Suprapubic skin (tissue), 4 donors: ENCODE measurements at regions not wholly inside any gene's neighbourhood (a gene's known extent, or its start where the extent isn't known, plus 50 kb on each side); places are given as distances from the start of the nearest gene placed in this dataset.

Source experiments
- DNase-seq, 2 donors: peaks; one replicate each; pipeline ENCODE4 v3.0.0-alpha.2; 2019; ENCODE audit warnings: low spot score in 2 of 2
- H3K27ac ChIP-seq: fragments of 200-600 bp; sonication (generic); one replicate; pipeline ENCODE4 v1.5.1; 2019
- H3K27me3 ChIP-seq: fragments of 200-600 bp; sonication (generic); one replicate; pipeline ENCODE4 v1.5.1; 2019
- H3K36me3 ChIP-seq: fragments of 200-600 bp; sonication (generic); one replicate; pipeline ENCODE4 v1.5.1; 2019
- H3K4me1 ChIP-seq: fragments of 200-600 bp; sonication (generic); one replicate; pipeline ENCODE4 v1.5.1; 2019
- H3K4me3 ChIP-seq: fragments of 200-600 bp; sonication (generic); one replicate; pipeline ENCODE4 v1.5.1; 2019; ENCODE audit warnings: mild to moderate bottlenecking
- H3K9me3 ChIP-seq: fragments of 200-600 bp; sonication (generic); one replicate; pipeline ENCODE4 v1.5.1; 2019
- EP300 ChIP-seq: sonication (generic); formaldehyde crosslinking; IDR thresholded peaks from one replicate; pipeline ENCODE4 v1.6.1; 2017; ENCODE audit warnings: antibody characterized with exemption
- POLR2A ChIP-seq, 2 donors: fragments of 450-650 bp; IDR thresholded peaks; one replicate each; pipeline ENCODE4 v1.6.1; 2017; ENCODE audit warnings: antibody characterized with exemption in 2 of 2, mild to moderate bottlenecking in 2 of 2, moderate library complexity in 2 of 2
- POLR2AphosphoS5 ChIP-seq, 3 donors: sonication (generic); formaldehyde crosslinking; IDR thresholded peaks; one replicate each; pipeline ENCODE4 v1.6.1; 2017; ENCODE audit warnings: antibody characterized with exemption in 3 of 3
- WGBS: methylation state at CpG from one replicate; pipeline ENCODE4 v1.1.5; 2018; 5-methylcytosine and 5-hydroxymethylcytosine counted together
- TF ChIP-seq, protein P1 (sequence below), 2 donors: fragments of 200-600 bp in 1 of 2; fragments of 450-650 bp in 1 of 2; sonication (generic) in 1 of 2; IDR thresholded peaks; one replicate each; pipeline ENCODE4 v1.5.1; 2016 to 2019; ENCODE audit warnings: antibody characterized with exemption in 2 of 2, mild to moderate bottlenecking in 1 of 2, moderate library complexity in 1 of 2

DNA sequence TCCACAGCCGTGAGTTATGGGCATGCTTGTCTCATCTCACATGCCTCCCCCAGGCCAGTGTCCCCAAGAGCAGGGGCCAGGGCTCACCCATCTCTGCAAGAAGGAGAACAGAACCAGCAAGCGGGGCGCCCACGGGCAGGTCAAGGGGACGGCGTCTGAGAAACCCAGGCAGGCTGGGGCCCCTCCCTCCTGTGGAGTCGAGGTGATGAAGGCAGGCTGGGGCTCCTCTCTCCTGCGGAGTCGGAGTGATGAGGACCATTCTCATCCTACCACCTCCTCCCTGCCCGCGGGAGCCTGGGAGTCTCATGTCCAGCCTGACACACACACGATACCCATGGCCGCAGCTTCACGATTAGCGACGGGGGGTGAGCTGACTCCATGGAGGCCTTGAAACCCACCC lies 141.9 kb downstream of the CTTN start:
- WGBS, result 93% methylated on average over 15 of the region's 16 CpGs
- H3K4me3 ChIP-seq, result no peak overlapping the region
- no peaks in the 10 kb centered on the region for H3K9me3 ChIP-seq
- DNase-seq, result no peak
- no peak overlapping the region for H3K27ac ChIP-seq
- no peak for TF ChIP-seq POLR2AphosphoS5 (IDR thresholded peaks at IDR 0.05)
- no peak for TF ChIP-seq EP300
- TF ChIP-seq, protein P1, sequence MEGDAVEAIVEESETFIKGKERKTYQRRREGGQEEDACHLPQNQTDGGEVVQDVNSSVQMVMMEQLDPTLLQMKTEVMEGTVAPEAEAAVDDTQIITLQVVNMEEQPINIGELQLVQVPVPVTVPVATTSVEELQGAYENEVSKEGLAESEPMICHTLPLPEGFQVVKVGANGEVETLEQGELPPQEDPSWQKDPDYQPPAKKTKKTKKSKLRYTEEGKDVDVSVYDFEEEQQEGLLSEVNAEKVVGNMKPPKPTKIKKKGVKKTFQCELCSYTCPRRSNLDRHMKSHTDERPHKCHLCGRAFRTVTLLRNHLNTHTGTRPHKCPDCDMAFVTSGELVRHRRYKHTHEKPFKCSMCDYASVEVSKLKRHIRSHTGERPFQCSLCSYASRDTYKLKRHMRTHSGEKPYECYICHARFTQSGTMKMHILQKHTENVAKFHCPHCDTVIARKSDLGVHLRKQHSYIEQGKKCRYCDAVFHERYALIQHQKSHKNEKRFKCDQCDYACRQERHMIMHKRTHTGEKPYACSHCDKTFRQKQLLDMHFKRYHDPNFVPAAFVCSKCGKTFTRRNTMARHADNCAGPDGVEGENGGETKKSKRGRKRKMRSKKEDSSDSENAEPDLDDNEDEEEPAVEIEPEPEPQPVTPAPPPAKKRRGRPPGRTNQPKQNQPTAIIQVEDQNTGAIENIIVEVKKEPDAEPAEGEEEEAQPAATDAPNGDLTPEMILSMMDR (IDR thresholded peaks at IDR 0.05), result no peak
- TF ChIP-seq POLR2A (IDR thresholded peaks at IDR 0.05), result no peak
- no peaks in the 10 kb centered on the region for H3K36me3 ChIP-seq
- H3K4me1 ChIP-seq, result no peaks in the 10 kb centered on the region
- peaks cover 17% of the 10 kb centered on the region for H3K27me3 ChIP-seq

DNA sequence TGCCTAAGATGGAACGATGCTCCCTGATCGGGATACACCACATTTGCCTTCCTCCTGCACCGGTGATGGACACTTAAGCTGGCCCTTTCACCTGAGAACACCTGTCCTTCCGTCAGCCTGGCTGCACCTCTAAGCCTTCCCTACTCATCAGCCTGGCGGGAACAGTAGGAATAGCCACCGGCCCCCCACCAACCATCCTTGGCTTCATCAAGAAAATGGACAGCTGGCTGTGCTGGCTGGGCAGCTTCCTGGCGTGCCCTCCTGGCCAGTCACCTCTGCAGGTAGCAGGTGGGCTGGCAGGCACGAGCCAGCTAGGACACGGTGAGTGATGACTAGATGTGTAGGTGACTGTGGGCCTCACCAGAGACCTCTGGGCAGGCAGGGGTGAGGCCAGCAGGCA lies 142.8 kb downstream of the CTTN start:
- TF ChIP-seq POLR2AphosphoS5 (IDR thresholded peaks at IDR 0.05), result no peak
- no peak for TF ChIP-seq EP300
- TF ChIP-seq, protein P1 (IDR thresholded peaks at IDR 0.05), result no peak
- no peak for TF ChIP-seq POLR2A (IDR thresholded peaks at IDR 0.05)
- Histone ChIP-seq H3K36me3 (no peaks in the 10 kb centered on the region), H3K27me3 (peaks cover 20% of the 10 kb centered on the region), H3K4me3 (no peak overlapping the region), H3K9me3 (no peaks in the 10 kb centered on the region), H3K27ac (no peak overlapping the region), H3K4me1 (no peaks in the 10 kb centered on the region)
- no peak for DNase-seq
- WGBS, result 85% methylated on average over 9 of the region's 9 CpGs

GRCh38 chr11:70541699-70542098 lies 143.4 kb downstream of the CTTN start:
- 96% methylated on average over 4 of the region's 5 CpGs for whole genome bisulfite sequencing
- H3K9me3 ChIP-seq, result no peaks in the 10 kb centered on the region
- DNase-seq, result no peak
- no peak overlapping the region for H3K4me3 ChIP-seq
- H3K27me3 ChIP-seq, result peaks cover 25% of the 10 kb centered on the region
- no peaks in the 10 kb centered on the region for H3K36me3 ChIP-seq
- no peak overlapping the region for H3K27ac ChIP-seq
- no peak for TF ChIP-seq POLR2AphosphoS5 (IDR thresholded peaks at IDR 0.05)
- TF ChIP-seq, protein P1 (IDR thresholded peaks at IDR 0.05), result no peak
- no peak for TF ChIP-seq POLR2A (IDR thresholded peaks at IDR 0.05)
- TF ChIP-seq EP300, result no peak
- H3K4me1 ChIP-seq, result no peaks in the 10 kb centered on the region

DNA sequence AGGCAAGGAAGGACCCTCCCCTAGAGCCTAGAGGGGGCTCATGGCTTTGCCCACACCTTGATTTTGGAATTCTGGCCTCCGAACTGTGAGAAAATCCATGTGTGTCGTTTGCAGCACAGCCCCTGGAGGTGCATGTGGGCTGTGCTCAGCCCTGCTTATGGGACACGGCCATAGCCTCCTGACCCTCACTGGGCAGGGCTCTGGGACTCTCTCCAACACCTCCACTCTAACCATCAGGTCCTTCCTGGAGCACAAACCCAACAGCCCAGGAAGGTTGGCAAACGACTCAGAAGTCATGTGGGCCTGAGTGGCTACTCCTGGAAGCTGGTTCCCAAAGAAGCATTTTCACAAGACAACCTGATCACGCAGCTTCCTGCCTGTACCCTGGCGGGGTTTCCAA lies 144.1 kb downstream of the CTTN start:
- H3K27me3 ChIP-seq, result peaks cover 25% of the 10 kb centered on the region
- 71% methylated on average over 3 of the region's 6 CpGs for WGBS
- H3K9me3 ChIP-seq, result no peaks in the 10 kb centered on the region
- H3K36me3 ChIP-seq, result no peaks in the 10 kb centered on the region
- H3K4me1 ChIP-seq, result no peaks in the 10 kb centered on the region
- TF ChIP-seq EP300, result no peak
- no peak for TF ChIP-seq POLR2AphosphoS5 (IDR thresholded peaks at IDR 0.05)
- TF ChIP-seq POLR2A (IDR thresholded peaks at IDR 0.05), result no peak
- TF ChIP-seq, protein P1 (IDR thresholded peaks at IDR 0.05), result no peak
- H3K4me3 ChIP-seq, result no peak overlapping the region
- DNase-seq, result no peak
- H3K27ac ChIP-seq, result no peak overlapping the region

GRCh38 chr11:70542811-70543210 lies 144.5 kb downstream of the CTTN start:
- Histone ChIP-seq H3K4me1 (no peaks in the 10 kb centered on the region), H3K27ac (no peak overlapping the region), H3K36me3 (no peaks in the 10 kb centered on the region), H3K9me3 (no peaks in the 10 kb centered on the region), H3K27me3 (peaks cover 25% of the 10 kb centered on the region), H3K4me3 (no peak overlapping the region)
- 92% methylated on average over 11 of the region's 12 CpGs for WGBS
- DNase-seq, result no peak
- TF ChIP-seq, protein P1 (IDR thresholded peaks at IDR 0.05), result no peak
- TF ChIP-seq EP300 (no peak), POLR2A (IDR thresholded peaks at IDR 0.05) (no peak), POLR2AphosphoS5 (IDR thresholded peaks at IDR 0.05) (no peak)
